GM12872 (cell line): ENCODE measurements at regions not wholly inside any gene's neighbourhood (a gene's known extent, or its start where the extent isn't known, plus 50 kb on each side); places are given as distances from the start of the nearest gene placed in this dataset.

Experiments used
- TF ChIP-seq, protein P1 (sequence below): IDR thresholded peaks from 3 replicates; pipeline ENCODE4 v1.5.1; 2011; ENCODE audit warnings: low read depth, mild to moderate bottlenecking, low read length, moderate library complexity; ENCODE audit not compliant: insufficient read depth

DNA sequence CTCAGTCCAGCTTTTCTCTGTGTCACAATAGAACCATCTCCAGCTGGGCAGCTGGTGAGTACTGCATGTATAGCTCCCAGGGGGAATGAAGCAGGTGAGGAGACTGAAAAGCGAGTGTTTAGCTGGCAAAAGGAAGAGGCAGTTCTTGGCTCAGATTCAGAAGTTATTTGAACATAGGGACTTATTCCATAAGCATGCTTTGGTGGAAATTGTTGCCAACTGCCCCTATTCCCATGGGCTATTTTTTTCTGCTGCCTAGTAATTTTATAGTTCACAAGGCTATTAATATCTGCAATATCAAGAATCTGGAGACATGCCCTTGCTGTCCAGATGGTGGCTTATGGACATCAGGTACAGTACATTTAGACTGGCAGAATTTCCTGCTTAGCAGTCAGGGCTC is 1112.7 kb downstream of the LRFN5 start:
- TF ChIP-seq, protein P1, sequence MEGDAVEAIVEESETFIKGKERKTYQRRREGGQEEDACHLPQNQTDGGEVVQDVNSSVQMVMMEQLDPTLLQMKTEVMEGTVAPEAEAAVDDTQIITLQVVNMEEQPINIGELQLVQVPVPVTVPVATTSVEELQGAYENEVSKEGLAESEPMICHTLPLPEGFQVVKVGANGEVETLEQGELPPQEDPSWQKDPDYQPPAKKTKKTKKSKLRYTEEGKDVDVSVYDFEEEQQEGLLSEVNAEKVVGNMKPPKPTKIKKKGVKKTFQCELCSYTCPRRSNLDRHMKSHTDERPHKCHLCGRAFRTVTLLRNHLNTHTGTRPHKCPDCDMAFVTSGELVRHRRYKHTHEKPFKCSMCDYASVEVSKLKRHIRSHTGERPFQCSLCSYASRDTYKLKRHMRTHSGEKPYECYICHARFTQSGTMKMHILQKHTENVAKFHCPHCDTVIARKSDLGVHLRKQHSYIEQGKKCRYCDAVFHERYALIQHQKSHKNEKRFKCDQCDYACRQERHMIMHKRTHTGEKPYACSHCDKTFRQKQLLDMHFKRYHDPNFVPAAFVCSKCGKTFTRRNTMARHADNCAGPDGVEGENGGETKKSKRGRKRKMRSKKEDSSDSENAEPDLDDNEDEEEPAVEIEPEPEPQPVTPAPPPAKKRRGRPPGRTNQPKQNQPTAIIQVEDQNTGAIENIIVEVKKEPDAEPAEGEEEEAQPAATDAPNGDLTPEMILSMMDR, result no peak

GRCh38 chr14:42715316-42715715 is 1108.6 kb downstream of the LRFN5 start:
- TF ChIP-seq, protein P1, result no peak

GRCh38 chr14:42710071-42710470 is 1103.4 kb downstream of the LRFN5 start:
- TF ChIP-seq, protein P1, result no peak

DNA sequence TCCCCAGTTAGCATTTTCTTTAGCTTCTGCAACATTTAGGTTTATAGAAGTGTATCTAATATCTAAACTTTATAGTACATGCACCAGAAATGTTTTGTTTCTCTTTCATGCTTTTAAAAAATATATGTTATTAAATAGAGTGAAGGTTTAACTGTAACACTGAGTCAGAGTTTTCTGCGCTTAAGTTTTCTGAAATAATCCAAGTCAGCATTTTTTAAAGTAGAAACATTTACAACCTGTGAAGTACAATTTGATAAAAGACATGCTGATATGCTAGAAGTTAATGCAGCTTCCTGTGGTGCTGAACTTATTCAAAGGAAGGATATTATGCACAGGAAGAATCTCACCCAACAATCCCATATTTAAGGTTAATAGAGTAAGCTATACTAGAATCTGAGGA is 1096.8 kb downstream of the LRFN5 start:
- TF ChIP-seq, protein P1, result no peak

GRCh38 chr14:42687421-42687820 is 1080.7 kb downstream of the LRFN5 start:
- TF ChIP-seq, protein P1, result no peak

DNA sequence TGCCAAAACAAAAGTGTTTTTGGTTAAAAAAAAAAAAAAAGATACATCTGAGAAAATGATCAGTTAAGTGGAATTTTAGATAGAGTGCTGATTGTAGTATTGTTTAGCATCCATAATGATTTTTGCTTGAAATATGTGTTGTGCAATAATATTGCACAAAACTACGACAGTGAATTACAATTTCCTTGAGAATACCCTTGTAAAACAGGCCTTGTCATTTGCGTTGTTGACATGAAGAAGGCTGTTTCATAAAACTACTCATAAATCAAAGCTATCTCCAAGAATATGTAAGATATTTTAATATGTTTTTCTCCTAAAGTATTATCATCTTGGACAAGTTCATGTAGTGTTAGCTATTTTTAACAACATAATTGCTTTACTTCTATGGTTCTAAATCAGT is 1077.0 kb downstream of the LRFN5 start:
- TF ChIP-seq, protein P1, result no peak

DNA sequence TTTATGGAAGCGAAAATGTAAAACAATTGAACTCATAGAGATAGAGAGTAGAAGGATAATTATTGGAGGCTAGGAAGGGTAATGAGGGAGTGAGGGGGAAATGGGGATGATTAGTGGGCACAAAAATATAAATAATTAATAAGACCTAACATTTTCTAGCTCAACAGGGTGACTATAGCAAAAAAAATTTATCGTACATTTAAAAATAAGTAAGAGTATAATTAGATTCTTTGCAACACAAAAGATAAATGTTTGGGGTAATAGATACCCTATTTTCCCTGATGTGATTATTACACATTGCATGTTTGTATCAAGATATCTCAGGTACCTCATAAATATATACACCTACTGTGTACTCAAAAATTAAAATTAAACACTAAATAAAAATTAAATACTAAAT is 1070.0 kb downstream of the LRFN5 start:
- TF ChIP-seq, protein P1, result no peak

- TF ChIP-seq, protein P1, result no peak
Measured at GRCh38 chr14:42673963-42674362, 1067.3 kb downstream of the LRFN5 start.
